ENCODE measurements at regions not wholly inside any gene's neighbourhood (a gene's known extent, or its start where the extent isn't known, plus 50 kb on each side); places are given as distances from the start of the nearest gene placed in this dataset.

DNA sequence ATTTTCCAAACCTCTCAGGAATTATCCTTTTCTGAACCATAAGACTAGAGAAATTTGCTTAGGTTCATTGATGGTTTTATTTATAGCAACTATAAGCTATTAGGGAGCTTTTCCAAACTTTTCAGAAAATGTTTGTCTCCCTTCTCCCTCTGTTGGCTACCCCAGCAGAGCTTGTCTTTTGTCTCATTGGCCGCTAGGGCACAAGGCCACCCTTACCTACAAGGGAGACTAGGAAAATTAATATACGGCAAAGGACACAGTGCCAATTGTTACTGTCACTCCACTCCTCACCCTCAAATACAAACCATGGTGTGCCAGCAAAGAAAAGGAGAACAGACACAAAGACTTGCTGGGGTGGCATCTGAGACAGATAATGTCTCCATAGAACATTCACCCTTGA, 471.4 kb downstream of the XPNPEP1 start:
- no peaks in the 10 kb centered on the region for H3K4me1 ChIP-seq (replicated peaks; ENCODE audit: insufficient read depth)
- no peaks in the 10 kb centered on the region for H3K9me2 ChIP-seq (ENCODE audit: insufficient read depth)
- no peaks in the 10 kb centered on the region for H3K27me3 ChIP-seq (ENCODE audit: insufficient read depth, low read depth)
- H4K20me1 ChIP-seq (ENCODE audit: insufficient read depth) = no peaks in the 10 kb centered on the region
- no peak overlapping the region for H3K4me3 ChIP-seq
- H3K4me2 ChIP-seq = no peak overlapping the region
- H3K9me3 ChIP-seq (ENCODE audit: insufficient read depth, low read depth) = no peaks in the 10 kb centered on the region
- no TSS peak for BruUV-seq (replicated peaks)
- POLR2A ChIA-PET (ENCODE audit: unreplicated experiment) = no interaction called here
- H2AFZ ChIP-seq = no peak overlapping the region
- no peaks in the 10 kb centered on the region for H3K36me3 ChIP-seq (ENCODE audit: low read depth)
- CTCF ChIA-PET = no interaction called here
- no peak for DNase-seq
- H3K79me2 ChIP-seq (ENCODE audit: low read depth) = no peaks in the 10 kb centered on the region
- intact Hi-C loops (cut with micrococcal nuclease; ENCODE audit: unreplicated experiment) = no loop called here
- TF ChIP-seq, protein P1, sequence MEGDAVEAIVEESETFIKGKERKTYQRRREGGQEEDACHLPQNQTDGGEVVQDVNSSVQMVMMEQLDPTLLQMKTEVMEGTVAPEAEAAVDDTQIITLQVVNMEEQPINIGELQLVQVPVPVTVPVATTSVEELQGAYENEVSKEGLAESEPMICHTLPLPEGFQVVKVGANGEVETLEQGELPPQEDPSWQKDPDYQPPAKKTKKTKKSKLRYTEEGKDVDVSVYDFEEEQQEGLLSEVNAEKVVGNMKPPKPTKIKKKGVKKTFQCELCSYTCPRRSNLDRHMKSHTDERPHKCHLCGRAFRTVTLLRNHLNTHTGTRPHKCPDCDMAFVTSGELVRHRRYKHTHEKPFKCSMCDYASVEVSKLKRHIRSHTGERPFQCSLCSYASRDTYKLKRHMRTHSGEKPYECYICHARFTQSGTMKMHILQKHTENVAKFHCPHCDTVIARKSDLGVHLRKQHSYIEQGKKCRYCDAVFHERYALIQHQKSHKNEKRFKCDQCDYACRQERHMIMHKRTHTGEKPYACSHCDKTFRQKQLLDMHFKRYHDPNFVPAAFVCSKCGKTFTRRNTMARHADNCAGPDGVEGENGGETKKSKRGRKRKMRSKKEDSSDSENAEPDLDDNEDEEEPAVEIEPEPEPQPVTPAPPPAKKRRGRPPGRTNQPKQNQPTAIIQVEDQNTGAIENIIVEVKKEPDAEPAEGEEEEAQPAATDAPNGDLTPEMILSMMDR (conservative IDR thresholded peaks at IDR 0.05) = no peak
- TF ChIP-seq EZH2 (IDR thresholded peaks at IDR 0.05; ENCODE audit: low read depth) = no peak
- H3F3A ChIP-seq (ENCODE audit: insufficient read depth, low read depth) = no peaks in the 10 kb centered on the region
- H3K27ac ChIP-seq = no peak overlapping the region

DNA sequence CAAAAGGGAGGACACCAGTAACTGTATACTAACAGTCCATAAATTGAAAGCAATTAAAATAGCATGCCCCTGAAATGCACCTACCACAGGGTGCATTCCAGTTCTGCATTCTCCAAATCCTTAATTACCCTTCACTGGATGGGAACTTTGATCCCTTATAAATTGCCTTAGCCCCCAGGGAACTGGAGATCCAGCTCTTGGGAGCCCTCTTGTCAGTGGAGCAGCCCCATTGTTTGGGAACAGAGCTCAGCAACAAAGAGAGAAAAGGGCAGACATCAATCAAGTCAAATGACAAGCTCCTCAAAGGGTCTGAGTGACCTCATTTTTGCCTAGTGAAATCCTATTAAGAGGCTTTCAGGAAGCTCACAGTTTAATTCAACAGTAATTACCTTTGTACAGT, 472.6 kb downstream of the XPNPEP1 start:
- H3K4me3 ChIP-seq = no peak overlapping the region
- intact Hi-C loops (cut with micrococcal nuclease; ENCODE audit: unreplicated experiment) = no loop called here

GRCh38 chr10:109433434-109433833, 489.9 kb downstream of the XPNPEP1 start:
- intact Hi-C loops (cut with micrococcal nuclease; ENCODE audit: unreplicated experiment) = no loop called here
- no TSS peak for BruUV-seq (replicated peaks)
- no peaks in the 10 kb centered on the region for H3F3A ChIP-seq (ENCODE audit: insufficient read depth, low read depth)

More for the DNA sequence above, 472.6 kb downstream of the XPNPEP1 start:
- POLR2A ChIA-PET (ENCODE audit: unreplicated experiment) = no interaction called here
- Histone ChIP-seq H4K20me1 (ENCODE audit: insufficient read depth) (no peaks in the 10 kb centered on the region), H3K36me3 (ENCODE audit: low read depth) (no peaks in the 10 kb centered on the region), H3K9me3 (ENCODE audit: insufficient read depth, low read depth) (no peaks in the 10 kb centered on the region), H3K27ac (no peak overlapping the region), H3F3A (ENCODE audit: insufficient read depth, low read depth) (no peaks in the 10 kb centered on the region), H3K79me2 (ENCODE audit: low read depth) (no peaks in the 10 kb centered on the region), H3K4me2 (no peak overlapping the region), H3K27me3 (ENCODE audit: insufficient read depth, low read depth) (no peaks in the 10 kb centered on the region), H3K9me2 (ENCODE audit: insufficient read depth) (no peaks in the 10 kb centered on the region), H2AFZ (no peak overlapping the region), H3K4me1 (replicated peaks; ENCODE audit: insufficient read depth) (no peaks in the 10 kb centered on the region)
- no TSS peak for BruUV-seq (replicated peaks)
- no peak for DNase-seq
- CTCF ChIA-PET = no interaction called here
- TF ChIP-seq, protein P1 (conservative IDR thresholded peaks at IDR 0.05) = no peak
- TF ChIP-seq EZH2 (IDR thresholded peaks at IDR 0.05; ENCODE audit: low read depth) = no peak

More at GRCh38 chr10:109433434-109433833, 489.9 kb downstream of the XPNPEP1 start:
- no peaks in the 10 kb centered on the region for H3K36me3 ChIP-seq (ENCODE audit: low read depth)
- no peaks in the 10 kb centered on the region for H4K20me1 ChIP-seq (ENCODE audit: insufficient read depth)
- no peak for TF ChIP-seq EZH2 (IDR thresholded peaks at IDR 0.05; ENCODE audit: low read depth)
- TF ChIP-seq, protein P1 (conservative IDR thresholded peaks at IDR 0.05) = no peak
- H3K9me3 ChIP-seq (ENCODE audit: insufficient read depth, low read depth) = no peaks in the 10 kb centered on the region
- CTCF ChIA-PET = no interaction called here
- DNase-seq = no peak
- no peak overlapping the region for H3K4me3 ChIP-seq
- H3K4me2 ChIP-seq = no peak overlapping the region
- H3K27me3 ChIP-seq (ENCODE audit: insufficient read depth, low read depth) = no peaks in the 10 kb centered on the region
- H3K9me2 ChIP-seq (ENCODE audit: insufficient read depth) = no peaks in the 10 kb centered on the region
- H2AFZ ChIP-seq = no peak overlapping the region
- no peak overlapping the region for H3K27ac ChIP-seq
- H3K79me2 ChIP-seq (ENCODE audit: low read depth) = no peaks in the 10 kb centered on the region
- POLR2A ChIA-PET (ENCODE audit: unreplicated experiment) = no interaction called here
- H3K4me1 ChIP-seq (replicated peaks; ENCODE audit: insufficient read depth) = no peaks in the 10 kb centered on the region

Data from PC-9 (cell line).